ENCODE measurements at regions not wholly inside any gene's neighbourhood (a gene's known extent, or its start where the extent isn't known, plus 50 kb on each side); places are given as distances from the start of the nearest gene placed in this dataset.

- H3K27ac ChIP-seq (ENCODE audit: low read depth in 1 of 3, low read length in 2 of 3) = no peak overlapping the region
- H3K9me3 ChIP-seq (ENCODE audit: control insufficient read depth in 2 of 2, insufficient read depth in 1 of 2, low read depth in 1 of 2, low read length in 1 of 2) = no peaks in the 10 kb centered on the region
- no peak overlapping the region for H3K4me3 ChIP-seq (ENCODE audit: low read depth in 1 of 3, low read length in 3 of 3)
- 42 to 54% (median 43%) methylated on average over 1 of the region's 1 CpG for WGBS, 3 donors
- FAIRE-seq (no peak), DNase-seq (peak in 1 of 2 donors; percentile 6)
- no peaks in the 10 kb centered on the region for H3K27me3 ChIP-seq (ENCODE audit: control insufficient read depth in 3 of 3, insufficient read depth in 3 of 3, low read length in 3 of 3)
- H3K36me3 ChIP-seq (ENCODE audit: control insufficient read depth in 3 of 3, insufficient read depth in 2 of 3, low read depth in 1 of 3, low read length in 3 of 3) = no peaks in the 10 kb centered on the region
- no peaks in the 10 kb centered on the region for H3K4me1 ChIP-seq (ENCODE audit: control insufficient read depth in 3 of 3, insufficient read depth in 2 of 3, low read depth in 1 of 3, low read length in 2 of 3)
Measured at GRCh38 chr3:135784557-135784956, 181.0 kb upstream of the PPP2R3A start.

- DNase-seq (no peak), FAIRE-seq (no peak)
- Histone ChIP-seq H3K4me3 (ENCODE audit: low read depth in 1 of 3, low read length in 3 of 3) (no peak overlapping the region), H3K4me1 (ENCODE audit: control insufficient read depth in 3 of 3, insufficient read depth in 2 of 3, low read depth in 1 of 3, low read length in 2 of 3) (no peaks in the 10 kb centered on the region), H3K27me3 (ENCODE audit: control insufficient read depth in 3 of 3, insufficient read depth in 3 of 3, low read length in 3 of 3) (no peaks in the 10 kb centered on the region), H3K36me3 (ENCODE audit: control insufficient read depth in 3 of 3, insufficient read depth in 2 of 3, low read depth in 1 of 3, low read length in 3 of 3) (no peaks in the 10 kb centered on the region), H3K9me3 (ENCODE audit: control insufficient read depth in 2 of 2, insufficient read depth in 1 of 2, low read depth in 1 of 2, low read length in 1 of 2) (no peaks in the 10 kb centered on the region), H3K27ac (ENCODE audit: low read depth in 1 of 3, low read length in 2 of 3) (no peak overlapping the region)
- 32 to 76% (median 46%) methylated on average over 4 of the region's 4 CpGs for whole genome bisulfite sequencing, 3 donors
Measured at GRCh38 chr3:135788146-135788545, 177.4 kb upstream of the PPP2R3A start.

- Histone ChIP-seq H3K27ac (ENCODE audit: low read depth in 1 of 3, low read length in 2 of 3) (no peak overlapping the region), H3K4me1 (ENCODE audit: control insufficient read depth in 3 of 3, insufficient read depth in 2 of 3, low read depth in 1 of 3, low read length in 2 of 3) (no peaks in the 10 kb centered on the region), H3K4me3 (ENCODE audit: low read depth in 1 of 3, low read length in 3 of 3) (no peak overlapping the region), H3K27me3 (ENCODE audit: control insufficient read depth in 3 of 3, insufficient read depth in 3 of 3, low read length in 3 of 3) (no peaks in the 10 kb centered on the region), H3K9me3 (ENCODE audit: control insufficient read depth in 2 of 2, insufficient read depth in 1 of 2, low read depth in 1 of 2, low read length in 1 of 2) (no peaks in the 10 kb centered on the region), H3K36me3 (ENCODE audit: control insufficient read depth in 3 of 3, insufficient read depth in 2 of 3, low read depth in 1 of 3, low read length in 3 of 3) (no peaks in the 10 kb centered on the region)
- DNase-seq = no peak
- 91 to 92% (median 92%) methylated on average over 2 of the region's 2 CpGs for WGBS, 3 donors
- no peak for FAIRE-seq
Measured at GRCh38 chr3:135788978-135789377, 176.6 kb upstream of the PPP2R3A start.

GRCh38 chr3:135792174-135792573 is 173.4 kb upstream of the PPP2R3A start:
- no peak for DNase-seq
- Histone ChIP-seq H3K27ac (ENCODE audit: low read depth in 1 of 3, low read length in 2 of 3) (no peak overlapping the region), H3K9me3 (ENCODE audit: control insufficient read depth in 2 of 2, insufficient read depth in 1 of 2, low read depth in 1 of 2, low read length in 1 of 2) (no peaks in the 10 kb centered on the region), H3K4me1 (ENCODE audit: control insufficient read depth in 3 of 3, insufficient read depth in 2 of 3, low read depth in 1 of 3, low read length in 2 of 3) (no peaks in the 10 kb centered on the region), H3K27me3 (ENCODE audit: control insufficient read depth in 3 of 3, insufficient read depth in 3 of 3, low read length in 3 of 3) (no peaks in the 10 kb centered on the region), H3K4me3 (ENCODE audit: low read depth in 1 of 3, low read length in 3 of 3) (no peak overlapping the region), H3K36me3 (ENCODE audit: control insufficient read depth in 3 of 3, insufficient read depth in 2 of 3, low read depth in 1 of 3, low read length in 3 of 3) (no peaks in the 10 kb centered on the region)
- no peak for FAIRE-seq
- WGBS, 3 donors = 62 to 79% (median 66%) methylated on average over 6 of the region's 6 CpGs

- Histone ChIP-seq H3K4me3 (ENCODE audit: low read depth in 1 of 3, low read length in 3 of 3) (no peak overlapping the region), H3K27ac (ENCODE audit: low read depth in 1 of 3, low read length in 2 of 3) (no peak overlapping the region), H3K4me1 (ENCODE audit: control insufficient read depth in 3 of 3, insufficient read depth in 2 of 3, low read depth in 1 of 3, low read length in 2 of 3) (no peaks in the 10 kb centered on the region), H3K9me3 (ENCODE audit: control insufficient read depth in 2 of 2, insufficient read depth in 1 of 2, low read depth in 1 of 2, low read length in 1 of 2) (no peaks in the 10 kb centered on the region), H3K27me3 (ENCODE audit: control insufficient read depth in 3 of 3, insufficient read depth in 3 of 3, low read length in 3 of 3) (no peaks in the 10 kb centered on the region), H3K36me3 (ENCODE audit: control insufficient read depth in 3 of 3, insufficient read depth in 2 of 3, low read depth in 1 of 3, low read length in 3 of 3) (no peaks in the 10 kb centered on the region)
- DNase-seq = no peak
- WGBS, 3 donors = 77 to 84% (median 78%) methylated on average over 2 of the region's 2 CpGs
- FAIRE-seq = no peak
Measured at GRCh38 chr3:135792858-135793475, 172.6 kb upstream of the PPP2R3A start.

GRCh38 chr3:135800071-135800549 is 165.4 kb upstream of the PPP2R3A start:
- WGBS, 3 donors = 63 to 73% (median 64%) methylated on average over 5 of the region's 5 CpGs
- Histone ChIP-seq H3K4me1 (ENCODE audit: control insufficient read depth in 3 of 3, insufficient read depth in 2 of 3, low read depth in 1 of 3, low read length in 2 of 3) (no peaks in the 10 kb centered on the region), H3K27ac (ENCODE audit: low read depth in 1 of 3, low read length in 2 of 3) (no peak overlapping the region), H3K36me3 (ENCODE audit: control insufficient read depth in 3 of 3, insufficient read depth in 2 of 3, low read depth in 1 of 3, low read length in 3 of 3) (no peaks in the 10 kb centered on the region), H3K9me3 (ENCODE audit: control insufficient read depth in 2 of 2, insufficient read depth in 1 of 2, low read depth in 1 of 2, low read length in 1 of 2) (no peaks in the 10 kb centered on the region), H3K4me3 (ENCODE audit: low read depth in 1 of 3, low read length in 3 of 3) (no peak overlapping the region), H3K27me3 (ENCODE audit: control insufficient read depth in 3 of 3, insufficient read depth in 3 of 3, low read length in 3 of 3) (no peaks in the 10 kb centered on the region)
- FAIRE-seq = no peak
- no peak for DNase-seq

- H3K27ac ChIP-seq (ENCODE audit: low read depth in 1 of 3, low read length in 2 of 3) = no peak overlapping the region
- no peak overlapping the region for H3K4me3 ChIP-seq (ENCODE audit: low read depth in 1 of 3, low read length in 3 of 3)
- FAIRE-seq (no peak), DNase-seq (peak; percentile 22 to 32)
- H3K9me3 ChIP-seq (ENCODE audit: control insufficient read depth in 2 of 2, insufficient read depth in 1 of 2, low read depth in 1 of 2, low read length in 1 of 2) = no peaks in the 10 kb centered on the region
- 21 to 41% (median 21%) methylated on average over 3 of the region's 3 CpGs for WGBS, 3 donors
- peaks cover 0 to 3% (median 0%) of the 10 kb centered on the region in 3 donors for H3K27me3 ChIP-seq (ENCODE audit: control insufficient read depth in 3 of 3, insufficient read depth in 3 of 3, low read length in 3 of 3)
- H3K4me1 ChIP-seq (ENCODE audit: control insufficient read depth in 3 of 3, insufficient read depth in 2 of 3, low read depth in 1 of 3, low read length in 2 of 3) = no peaks in the 10 kb centered on the region
- no peaks in the 10 kb centered on the region for H3K36me3 ChIP-seq (ENCODE audit: control insufficient read depth in 3 of 3, insufficient read depth in 2 of 3, low read depth in 1 of 3, low read length in 3 of 3)
Measured at GRCh38 chr3:135801018-135801417, 164.5 kb upstream of the PPP2R3A start.

- Histone ChIP-seq H3K4me3 (ENCODE audit: low read depth in 1 of 3, low read length in 3 of 3) (no peak overlapping the region), H3K9me3 (ENCODE audit: control insufficient read depth in 2 of 2, insufficient read depth in 1 of 2, low read depth in 1 of 2, low read length in 1 of 2) (no peaks in the 10 kb centered on the region), H3K4me1 (ENCODE audit: control insufficient read depth in 3 of 3, insufficient read depth in 2 of 3, low read depth in 1 of 3, low read length in 2 of 3) (no peaks in the 10 kb centered on the region), H3K27me3 (ENCODE audit: control insufficient read depth in 3 of 3, insufficient read depth in 3 of 3, low read length in 3 of 3) (peaks cover 0 to 6% (median 0%) of the 10 kb centered on the region in 3 donors), H3K27ac (ENCODE audit: low read depth in 1 of 3, low read length in 2 of 3) (no peak overlapping the region), H3K36me3 (ENCODE audit: control insufficient read depth in 3 of 3, insufficient read depth in 2 of 3, low read depth in 1 of 3, low read length in 3 of 3) (no peaks in the 10 kb centered on the region)
- 83 to 85% (median 84%) methylated on average over 10 of the region's 10 CpGs for WGBS, 3 donors
- DNase-seq = no peak
- FAIRE-seq = no peak
Measured at GRCh38 chr3:135802171-135802570, 163.4 kb upstream of the PPP2R3A start.

All from small intestine (tissue), 7 donors.